HCT116 (cell line): ENCODE measurements at regions not wholly inside any gene's neighbourhood (a gene's known extent, or its start where the extent isn't known, plus 50 kb on each side); places are given as distances from the start of the nearest gene placed in this dataset.

Experiments
- ATF3 ChIP-seq: IDR thresholded peaks from 2 replicates; pipeline ENCODE4 v1.6.1; 2012
- CEBPB ChIP-seq: IDR thresholded peaks from 2 replicates; pipeline ENCODE4 v1.6.1; 2012; ENCODE audit warnings: low read depth
- CTCF ChIP-seq, 3 experiments: fragments of 200-600 bp in 1 of 3; sonication (generic) in 1 of 3; IDR thresholded peaks in 2 of 3; conservative IDR thresholded peaks in 1 of 3; 2 replicates each; pipeline ENCODE4 v1.5.1; 2012 to 2017; ENCODE audit warnings: low read depth in 2 of 3, low read length in 2 of 3, antibody characterized with exemption in 1 of 3, borderline replicate concordance in 1 of 3, control low read depth in 1 of 3, mild to moderate bottlenecking in 1 of 3, mixed read lengths in 1 of 3, mixed run types in 1 of 3, moderate library complexity in 1 of 3; ENCODE audit not compliant: insufficient read depth in 1 of 3
- EGR1 ChIP-seq: IDR thresholded peaks from 2 replicates; pipeline ENCODE4 v1.6.1; 2012; ENCODE audit warnings: low read depth
- ELF1 ChIP-seq: IDR thresholded peaks from 2 replicates; pipeline ENCODE4 v1.6.1; 2012; ENCODE audit warnings: low read depth, borderline replicate concordance
- EZH2 ChIP-seq: fragments of 200-600 bp; sonication (generic); IDR thresholded peaks from 2 replicates; pipeline ENCODE4 v1.6.1; 2017; ENCODE audit warnings: antibody characterized with exemption, mixed run types
- EZH2phosphoT487 ChIP-seq: fragments of 200-600 bp; IDR thresholded peaks from 2 replicates; pipeline ENCODE4 v1.6.1; 2018; ENCODE audit warnings: antibody characterized with exemption, borderline replicate concordance
- MAX ChIP-seq: IDR thresholded peaks from 2 replicates; pipeline ENCODE4 v1.6.1; 2012
- POLR2A ChIP-seq: IDR thresholded peaks from 2 replicates; pipeline ENCODE4 v1.7.0; 2011; ENCODE audit warnings: borderline replicate concordance; ENCODE audit not compliant: insufficient read depth, insufficient read length; ENCODE audit errors: extremely low read depth
- POLR2AphosphoS5 ChIP-seq: IDR thresholded peaks from 2 replicates; pipeline ENCODE4 v1.6.1; 2011; ENCODE audit warnings: mild to moderate bottlenecking, low read depth, low read length, moderate library complexity
- SIN3A ChIP-seq: IDR thresholded peaks from 2 replicates; pipeline ENCODE4 v1.6.1; 2012; ENCODE audit warnings: low read depth
- SP1 ChIP-seq: IDR thresholded peaks from 2 replicates; pipeline ENCODE4 v1.6.1; 2012; ENCODE audit warnings: low read depth
- SRF ChIP-seq: IDR thresholded peaks from 2 replicates; pipeline ENCODE4 v1.6.1; 2012; ENCODE audit warnings: low read depth

- TF ChIP-seq MAX: no peak
- no peak for TF ChIP-seq CTCF (IDR thresholded peaks at IDR 0.05 in 2 of 3, conservative IDR thresholded peaks at IDR 0.05 in 1 of 3; ENCODE audit: borderline replicate concordance in 1 of 3, insufficient read depth in 1 of 3, low read depth in 2 of 3, low read length in 2 of 3)
- TF ChIP-seq EZH2: no peak
- TF ChIP-seq POLR2A: no peak
- TF ChIP-seq POLR2AphosphoS5: no peak
- no peak for TF ChIP-seq SP1
- no peak for TF ChIP-seq EZH2phosphoT487
- no peak for TF ChIP-seq ELF1
- TF ChIP-seq SIN3A: no peak
- no peak for TF ChIP-seq EGR1
- no peak for TF ChIP-seq SRF
- TF ChIP-seq ATF3: no peak
- TF ChIP-seq CEBPB: no peak
These were observed 164.5 kb upstream of the MC4R start for GRCh38 chr18:60537074-60537473.
